T-cell (primary cell): ENCODE measurements at regions not wholly inside any gene's neighbourhood (a gene's known extent, or its start where the extent isn't known, plus 50 kb on each side); places are given as distances from the start of the nearest gene placed in this dataset.

Experiments used
- ATAC-seq, 4 experiments: fragments of 200-7000 bp in 3 of 4; fragments of 150-1000 bp in 1 of 4; cut with Tn5 transposase; replicated peaks in 1 of 4; 1 replicate in 3 of 4; 2 replicates in 1 of 4; pipeline ENCODE4 v1.10.0; 2021; ENCODE audit warnings: moderate library complexity in 3 of 4, mild to moderate bottlenecking in 2 of 4, moderate number of reproducible peaks in 1 of 4
- CTCF ChIA-PET, 2 donors: fragments of 300-600 bp; sonication (Branson Sonifier 250); formaldehyde crosslinking; loops; one replicate each; lab custom pipeline; 2022; ENCODE audit warnings: antibody characterized with exemption in 2 of 2; lab: Charles Lee
- POLR2A ChIA-PET, 2 donors: fragments of 300-600 bp; sonication (Branson Sonifier 250); formaldehyde crosslinking; loops; one replicate each; lab custom pipeline; 2022; ENCODE audit warnings: antibody characterized with exemption in 2 of 2; lab: Charles Lee
- DNase-seq, 35 experiments: peaks; one replicate each; pipeline versions ENCODE4 v3.0.0 to v3.0.0-alpha.2; 2013 to 2023
- H3K27ac ChIP-seq: one replicate; pipeline ENCODE4 v1.5.1; 2013; ENCODE audit warnings: low read length
- H3K27me3 ChIP-seq, 2 experiments: replicated peaks in 1 of 2; 1 replicate in 1 of 2; 2 replicates in 1 of 2; pipeline versions ENCODE4 v1.6.1 to v1.7.0; 2013; ENCODE audit warnings: low read length in 1 of 2, mixed read lengths in 1 of 2; ENCODE audit not compliant: control insufficient read depth in 2 of 2, insufficient read depth in 2 of 2; ENCODE audit errors: extremely low read depth in 1 of 2
- H3K36me3 ChIP-seq, 2 donors: 1 replicate in 1 of 2; 2 replicates in 1 of 2; pipeline versions ENCODE4 v1.6.1 to v1.7.0; 2013; ENCODE audit warnings: low read length in 1 of 2; ENCODE audit not compliant: control insufficient read depth in 2 of 2, insufficient read depth in 1 of 2; ENCODE audit errors: extremely low read depth in 1 of 2
- H3K4me1 ChIP-seq, 2 experiments: 1 replicate in 1 of 2; 2 replicates in 1 of 2; pipeline versions ENCODE4 v1.6.1 to v1.7.0; 2013; ENCODE audit warnings: low read length in 2 of 2, mixed read lengths in 1 of 2; ENCODE audit not compliant: insufficient read depth in 2 of 2, control insufficient read depth in 1 of 2; ENCODE audit errors: extremely low read depth in 1 of 2
- H3K4me3 ChIP-seq, 2 donors: 1 replicate in 1 of 2; 2 replicates in 1 of 2; pipeline versions ENCODE4 v1.5.1 to v1.7.0; 2013; ENCODE audit warnings: mild to moderate bottlenecking in 2 of 2, low read length in 1 of 2, moderate library complexity in 1 of 2; ENCODE audit not compliant: control insufficient read depth in 1 of 2; ENCODE audit errors: extremely low read depth in 1 of 2
- H3K9me3 ChIP-seq: 2 replicates; pipeline ENCODE4 v1.7.0; 2013
- H3K27ac Mint-ChIP-seq, 2 donors: one replicate each; pipeline ENCODE4 v1.8.0; 2020 to 2021; ENCODE audit warnings: mild to moderate bottlenecking in 2 of 2, mixed read lengths in 2 of 2
- H3K27me3 Mint-ChIP-seq, 2 donors: one replicate each; pipeline ENCODE4 v1.8.0; 2021 to 2022; ENCODE audit warnings: mixed read lengths in 2 of 2
- H3K36me3 Mint-ChIP-seq: one replicate; pipeline ENCODE4 v1.8.0; 2021; ENCODE audit warnings: mixed read lengths
- H3K4me1 Mint-ChIP-seq, 3 donors: one replicate each; pipeline ENCODE4 v1.8.0; 2020 to 2022; ENCODE audit warnings: mixed read lengths in 3 of 3, mild to moderate bottlenecking in 1 of 3
- H3K4me3 Mint-ChIP-seq, 3 donors: one replicate each; pipeline ENCODE4 v1.8.0; 2020 to 2022; ENCODE audit warnings: mild to moderate bottlenecking in 3 of 3, mixed read lengths in 3 of 3, moderate library complexity in 3 of 3
- H3K9me3 Mint-ChIP-seq, 3 donors: one replicate each; pipeline ENCODE4 v1.8.0; 2020 to 2022; ENCODE audit warnings: mixed read lengths in 3 of 3
- WGBS: methylation state at CpG from one replicate; pipeline ENCODE4 v1.1.5; 2013; ENCODE audit warnings: missing lambda C conversion rate; ENCODE audit not compliant: insufficient coverage; 5-methylcytosine and 5-hydroxymethylcytosine counted together

DNA sequence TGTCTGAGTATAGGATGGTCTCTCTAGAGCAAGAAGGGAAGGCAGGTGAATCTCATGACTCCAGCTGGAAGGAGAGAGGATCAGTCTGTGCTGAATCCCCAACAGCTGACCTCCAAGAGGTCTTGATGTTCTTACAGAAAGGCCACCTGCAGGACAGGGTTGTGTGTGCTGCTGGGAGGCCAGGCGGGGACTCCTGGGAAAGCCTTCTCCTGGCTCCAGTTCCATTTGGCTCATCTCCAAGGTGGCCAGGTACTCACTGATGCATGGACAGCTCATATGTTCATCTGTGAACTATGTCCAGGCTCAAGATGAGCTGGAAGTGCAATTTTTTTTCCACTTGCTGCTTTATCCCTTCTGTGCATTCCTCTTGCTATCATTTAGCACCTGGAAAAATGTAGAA is 730.2 kb upstream of the RBFOX1 start:
- peaks cover 0 to 11% (median 3%) of the 10 kb centered on the region in 3 donors for H3K9me3 Mint-ChIP-seq
- no peaks in the 10 kb centered on the region for H3K27me3 Mint-ChIP-seq
- no peak overlapping the region for H3K4me3 Mint-ChIP-seq
- no peaks in the 10 kb centered on the region for H3K4me1 Mint-ChIP-seq
- ATAC-seq = no peak
- Histone ChIP-seq H3K36me3 (no peaks in the 10 kb centered on the region), H3K4me1 (no peaks in the 10 kb centered on the region), H3K4me3 (no peak overlapping the region), H3K27ac (no peak overlapping the region), H3K9me3 (no peaks in the 10 kb centered on the region), H3K27me3 (no peaks in the 10 kb centered on the region)
- WGBS = 89% methylated on average over 1 of the region's 1 CpG
- H3K36me3 Mint-ChIP-seq = no peaks in the 10 kb centered on the region
- POLR2A ChIA-PET = no interaction called here
- H3K27ac Mint-ChIP-seq = no peak overlapping the region
- CTCF ChIA-PET = no interaction called here
- DNase-seq = no peak

DNA sequence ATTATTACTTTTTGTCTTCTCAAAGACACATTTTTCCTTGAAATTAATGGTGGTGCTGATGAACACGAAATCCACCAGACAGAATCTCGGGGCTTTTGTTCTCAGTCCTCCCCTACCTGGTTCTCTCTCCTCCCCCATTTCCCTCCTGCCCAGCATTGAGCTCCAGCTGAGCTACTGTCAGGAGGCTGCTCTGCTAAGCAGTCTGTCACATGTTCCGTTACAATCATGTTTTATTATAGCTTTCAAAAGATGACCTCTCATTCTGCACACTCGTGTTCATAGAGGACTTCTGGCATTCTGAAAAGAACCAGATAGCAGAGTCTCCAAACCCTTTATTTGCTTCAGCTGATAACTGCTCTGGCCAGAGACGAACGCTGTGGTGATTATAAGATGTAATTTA is 732.5 kb upstream of the RBFOX1 start:
- Mint-ChIP-seq H3K27me3 (no peaks in the 10 kb centered on the region), H3K27ac (no peak overlapping the region), H3K9me3 (peaks cover 0 to 6% (median 0%) of the 10 kb centered on the region in 3 donors), H3K4me1 (no peaks in the 10 kb centered on the region), H3K36me3 (no peaks in the 10 kb centered on the region), H3K4me3 (no peak overlapping the region)
- ATAC-seq (no peak), DNase-seq (no peak)
- ChIA-PET CTCF (no interaction called here), POLR2A (no interaction called here)
- WGBS = 48% methylated on average over 2 of the region's 6 CpGs
- Histone ChIP-seq H3K27me3 (no peaks in the 10 kb centered on the region), H3K9me3 (no peaks in the 10 kb centered on the region), H3K27ac (no peak overlapping the region), H3K4me1 (no peaks in the 10 kb centered on the region), H3K4me3 (no peak overlapping the region), H3K36me3 (no peaks in the 10 kb centered on the region)

- no peak overlapping the region for H3K27ac ChIP-seq
- no peaks in the 10 kb centered on the region for H3K27me3 ChIP-seq
- Mint-ChIP-seq H3K4me3 (no peak overlapping the region), H3K27me3 (no peaks in the 10 kb centered on the region), H3K9me3 (peaks cover 0 to 9% (median 5%) of the 10 kb centered on the region in 3 donors), H3K36me3 (no peaks in the 10 kb centered on the region), H3K4me1 (no peaks in the 10 kb centered on the region), H3K27ac (no peak overlapping the region)
- no peak for ATAC-seq
- no peaks in the 10 kb centered on the region for H3K36me3 ChIP-seq
- H3K4me3 ChIP-seq = no peak overlapping the region
- POLR2A ChIA-PET = no interaction called here
- 65% methylated on average over 2 of the region's 5 CpGs for WGBS
- H3K4me1 ChIP-seq = no peaks in the 10 kb centered on the region
- CTCF ChIA-PET = no interaction called here
- no peak for DNase-seq
- H3K9me3 ChIP-seq = no peaks in the 10 kb centered on the region
Measured at GRCh38 chr16:6593799-6594198, 738.8 kb upstream of the RBFOX1 start.

GRCh38 chr16:6576606-6577005 is 756.0 kb upstream of the RBFOX1 start:
- H3K9me3 ChIP-seq = no peaks in the 10 kb centered on the region
- ChIA-PET POLR2A (no interaction called here), CTCF (no interaction called here)
- Mint-ChIP-seq H3K36me3 (no peaks in the 10 kb centered on the region), H3K27me3 (no peaks in the 10 kb centered on the region), H3K27ac (no peak overlapping the region), H3K9me3 (peaks cover 8 to 12% (median 9%) of the 10 kb centered on the region in 3 donors), H3K4me3 (no peak overlapping the region), H3K4me1 (no peaks in the 10 kb centered on the region)
- WGBS = no CpG with 5 or more reads among the region's 3 CpGs
- ATAC-seq (no peak), DNase-seq (no peak)
- H3K27me3 ChIP-seq = no peaks in the 10 kb centered on the region
- H3K4me1 ChIP-seq = no peaks in the 10 kb centered on the region
- no peak overlapping the region for H3K27ac ChIP-seq
- H3K36me3 ChIP-seq = no peaks in the 10 kb centered on the region
- no peak overlapping the region for H3K4me3 ChIP-seq

DNA sequence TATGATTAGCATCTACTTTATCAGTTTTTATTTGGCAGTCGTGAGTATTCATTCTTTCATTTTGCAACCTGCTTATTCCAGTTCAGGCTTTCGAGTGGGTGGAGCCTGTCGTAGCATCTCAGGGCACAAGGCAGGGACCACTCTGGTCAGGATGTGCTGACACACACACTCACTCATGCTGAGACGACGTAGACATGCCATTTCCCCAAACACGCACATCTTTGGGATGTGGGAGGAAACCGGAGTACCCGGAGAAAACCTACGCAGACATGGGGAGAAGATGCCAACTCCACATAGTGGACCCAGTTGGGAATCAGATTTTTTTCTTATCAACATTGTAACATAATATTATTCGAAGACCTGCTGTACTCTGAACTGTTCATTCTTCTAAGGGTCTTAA is 756.5 kb upstream of the RBFOX1 start:
- Histone ChIP-seq H3K36me3 (no peaks in the 10 kb centered on the region), H3K4me3 (no peak overlapping the region), H3K27ac (no peak overlapping the region), H3K9me3 (no peaks in the 10 kb centered on the region), H3K4me1 (no peaks in the 10 kb centered on the region), H3K27me3 (no peaks in the 10 kb centered on the region)
- ATAC-seq = no peak
- Mint-ChIP-seq H3K4me3 (no peak overlapping the region), H3K27me3 (no peaks in the 10 kb centered on the region), H3K9me3 (peaks cover 8 to 12% (median 9%) of the 10 kb centered on the region in 3 donors), H3K27ac (no peak overlapping the region), H3K4me1 (no peaks in the 10 kb centered on the region), H3K36me3 (no peaks in the 10 kb centered on the region)
- POLR2A ChIA-PET = no interaction called here
- WGBS = 83% methylated on average over 1 of the region's 10 CpGs
- CTCF ChIA-PET = no interaction called here
- DNase-seq = no peak

DNA sequence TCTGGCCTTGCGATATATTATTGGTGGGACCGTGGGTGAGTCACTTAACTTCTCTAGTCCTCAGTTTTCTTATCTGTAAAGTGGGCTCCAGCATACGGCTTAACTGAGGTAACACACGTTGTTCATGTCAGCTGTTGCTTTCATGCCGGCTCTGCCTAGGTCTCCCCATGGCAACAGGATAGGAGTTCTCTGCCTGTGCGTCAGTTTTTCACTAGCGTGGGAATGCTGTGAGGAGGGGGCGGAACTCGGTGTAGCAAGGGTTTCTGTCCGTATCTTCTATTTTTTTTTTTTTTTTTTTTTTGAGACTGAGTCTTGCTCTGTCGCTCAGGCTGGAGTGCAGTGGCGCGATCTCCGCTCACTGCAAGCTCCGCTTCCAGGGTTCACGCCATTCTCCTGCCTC is 758.5 kb upstream of the RBFOX1 start:
- Histone ChIP-seq H3K4me3 (no peak overlapping the region), H3K36me3 (no peaks in the 10 kb centered on the region), H3K27ac (no peak overlapping the region), H3K9me3 (no peaks in the 10 kb centered on the region), H3K4me1 (no peaks in the 10 kb centered on the region), H3K27me3 (no peaks in the 10 kb centered on the region)
- Mint-ChIP-seq H3K27ac (no peak overlapping the region), H3K36me3 (no peaks in the 10 kb centered on the region), H3K4me1 (no peaks in the 10 kb centered on the region), H3K9me3 (peaks cover 8 to 9% (median 8%) of the 10 kb centered on the region in 3 donors), H3K27me3 (no peaks in the 10 kb centered on the region), H3K4me3 (no peak overlapping the region)
- POLR2A ChIA-PET = no interaction called here
- 93% methylated on average over 11 of the region's 16 CpGs for WGBS
- ATAC-seq (no peak), DNase-seq (no peak)
- CTCF ChIA-PET = no interaction called here

DNA sequence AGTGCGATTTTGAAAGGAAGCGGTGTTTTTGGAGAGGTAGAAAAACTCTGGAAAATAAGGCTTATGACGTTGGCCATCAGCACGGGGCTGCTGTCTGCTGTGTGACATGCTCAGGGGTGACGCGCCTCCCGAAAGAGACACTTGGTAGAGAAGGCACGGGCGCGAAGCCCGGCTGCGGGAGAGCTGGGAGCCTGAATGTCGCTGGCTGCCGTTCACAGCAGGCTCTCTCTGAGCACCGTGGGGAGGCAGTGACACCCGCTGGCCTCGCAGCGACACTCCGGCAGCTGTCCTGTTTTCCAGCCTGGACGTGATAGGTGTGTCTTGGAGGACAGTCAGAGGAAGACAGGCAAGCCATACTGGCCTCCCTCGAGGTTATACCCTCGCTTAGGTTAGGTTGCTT is 759.1 kb upstream of the RBFOX1 start:
- Histone ChIP-seq H3K4me1 (no peaks in the 10 kb centered on the region), H3K27me3 (no peaks in the 10 kb centered on the region), H3K36me3 (no peaks in the 10 kb centered on the region), H3K4me3 (no peak overlapping the region), H3K27ac (no peak overlapping the region), H3K9me3 (no peaks in the 10 kb centered on the region)
- Mint-ChIP-seq H3K36me3 (no peaks in the 10 kb centered on the region), H3K4me1 (no peaks in the 10 kb centered on the region), H3K27me3 (no peaks in the 10 kb centered on the region), H3K4me3 (no peak overlapping the region), H3K27ac (no peak overlapping the region), H3K9me3 (peaks cover 8 to 9% (median 8%) of the 10 kb centered on the region in 3 donors)
- no peak for DNase-seq
- no peak for ATAC-seq
- 37% methylated on average over 18 of the region's 22 CpGs for WGBS
- ChIA-PET POLR2A (no interaction called here), CTCF (no interaction called here)
